ENCODE measurements at regions not wholly inside any gene's neighbourhood (a gene's known extent, or its start where the extent isn't known, plus 50 kb on each side); places are given as distances from the start of the nearest gene placed in this dataset.

DNA sequence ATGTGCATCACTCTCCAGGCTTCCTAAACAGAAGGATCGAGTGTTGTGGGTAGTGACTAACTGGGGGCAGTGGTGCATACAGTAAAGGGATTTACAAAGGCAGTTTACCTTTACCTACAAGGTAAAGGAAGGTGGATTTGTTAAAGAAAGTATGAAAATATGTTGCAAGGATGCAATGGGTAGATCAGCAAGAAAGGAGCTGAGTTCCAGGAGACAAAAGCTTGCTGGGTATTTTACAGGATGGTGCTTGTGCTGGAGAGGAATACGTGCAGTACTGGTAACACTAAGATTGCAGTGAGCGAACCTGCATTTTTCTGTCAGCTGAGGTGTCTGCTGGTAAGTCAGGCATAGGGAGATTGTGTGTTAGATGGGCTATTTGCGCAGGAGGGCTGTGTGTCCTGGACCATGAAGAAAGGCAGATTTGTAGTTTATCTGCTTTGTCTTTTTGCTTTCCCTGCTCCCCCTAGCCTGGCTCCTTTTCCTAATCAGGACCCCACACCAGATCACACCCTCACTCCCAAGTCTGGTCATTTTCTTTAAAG, 304.6 kb downstream of the THBS2 start:
- TF ChIP-seq, protein P1, sequence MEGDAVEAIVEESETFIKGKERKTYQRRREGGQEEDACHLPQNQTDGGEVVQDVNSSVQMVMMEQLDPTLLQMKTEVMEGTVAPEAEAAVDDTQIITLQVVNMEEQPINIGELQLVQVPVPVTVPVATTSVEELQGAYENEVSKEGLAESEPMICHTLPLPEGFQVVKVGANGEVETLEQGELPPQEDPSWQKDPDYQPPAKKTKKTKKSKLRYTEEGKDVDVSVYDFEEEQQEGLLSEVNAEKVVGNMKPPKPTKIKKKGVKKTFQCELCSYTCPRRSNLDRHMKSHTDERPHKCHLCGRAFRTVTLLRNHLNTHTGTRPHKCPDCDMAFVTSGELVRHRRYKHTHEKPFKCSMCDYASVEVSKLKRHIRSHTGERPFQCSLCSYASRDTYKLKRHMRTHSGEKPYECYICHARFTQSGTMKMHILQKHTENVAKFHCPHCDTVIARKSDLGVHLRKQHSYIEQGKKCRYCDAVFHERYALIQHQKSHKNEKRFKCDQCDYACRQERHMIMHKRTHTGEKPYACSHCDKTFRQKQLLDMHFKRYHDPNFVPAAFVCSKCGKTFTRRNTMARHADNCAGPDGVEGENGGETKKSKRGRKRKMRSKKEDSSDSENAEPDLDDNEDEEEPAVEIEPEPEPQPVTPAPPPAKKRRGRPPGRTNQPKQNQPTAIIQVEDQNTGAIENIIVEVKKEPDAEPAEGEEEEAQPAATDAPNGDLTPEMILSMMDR (IDR thresholded peaks at IDR 0.05) = no peak
- no peak for TF ChIP-seq POLR2AphosphoS5 (IDR thresholded peaks at IDR 0.05)
- no peak for TF ChIP-seq POLR2A (IDR thresholded peaks at IDR 0.05)

Measured in stomach (tissue), 4 donors.